ENCODE measurements at regions not wholly inside any gene's neighbourhood (a gene's known extent, or its start where the extent isn't known, plus 50 kb on each side); places are given as distances from the start of the nearest gene placed in this dataset.

DNA sequence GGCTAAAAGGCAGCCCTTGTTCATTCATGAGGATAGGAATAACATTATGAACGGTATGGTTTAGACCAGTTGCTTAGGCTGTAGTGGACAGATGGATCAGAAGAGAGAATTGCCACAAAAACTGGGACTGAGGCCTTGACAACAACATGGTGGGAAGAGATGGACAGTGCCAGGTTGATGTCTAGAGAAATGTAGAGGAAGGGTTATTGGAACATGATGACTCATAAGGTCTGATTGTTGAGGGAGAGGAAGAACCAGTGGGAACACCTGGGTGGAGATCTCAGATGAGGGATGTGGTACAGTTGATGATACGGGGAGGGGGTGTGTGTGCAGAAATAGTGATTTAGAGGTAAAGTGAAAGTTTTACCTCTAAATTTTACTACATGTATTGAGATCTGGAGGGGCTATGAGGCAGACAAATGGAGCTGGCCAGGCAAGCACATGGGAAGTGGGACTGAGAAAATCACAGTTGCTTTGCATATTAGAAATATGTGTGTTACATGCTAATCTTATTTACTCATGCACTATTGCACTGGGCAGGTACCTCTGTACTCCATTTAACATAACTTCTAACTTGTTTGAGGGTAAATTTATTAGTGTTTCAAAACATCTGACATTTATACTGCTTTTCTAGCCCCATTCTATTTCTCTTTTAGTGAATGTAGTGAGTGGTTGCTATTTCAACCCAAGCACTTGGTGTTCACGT lies 65.6 kb downstream of the PLCE1 start (continued):
- TF ChIP-seq, protein P1, sequence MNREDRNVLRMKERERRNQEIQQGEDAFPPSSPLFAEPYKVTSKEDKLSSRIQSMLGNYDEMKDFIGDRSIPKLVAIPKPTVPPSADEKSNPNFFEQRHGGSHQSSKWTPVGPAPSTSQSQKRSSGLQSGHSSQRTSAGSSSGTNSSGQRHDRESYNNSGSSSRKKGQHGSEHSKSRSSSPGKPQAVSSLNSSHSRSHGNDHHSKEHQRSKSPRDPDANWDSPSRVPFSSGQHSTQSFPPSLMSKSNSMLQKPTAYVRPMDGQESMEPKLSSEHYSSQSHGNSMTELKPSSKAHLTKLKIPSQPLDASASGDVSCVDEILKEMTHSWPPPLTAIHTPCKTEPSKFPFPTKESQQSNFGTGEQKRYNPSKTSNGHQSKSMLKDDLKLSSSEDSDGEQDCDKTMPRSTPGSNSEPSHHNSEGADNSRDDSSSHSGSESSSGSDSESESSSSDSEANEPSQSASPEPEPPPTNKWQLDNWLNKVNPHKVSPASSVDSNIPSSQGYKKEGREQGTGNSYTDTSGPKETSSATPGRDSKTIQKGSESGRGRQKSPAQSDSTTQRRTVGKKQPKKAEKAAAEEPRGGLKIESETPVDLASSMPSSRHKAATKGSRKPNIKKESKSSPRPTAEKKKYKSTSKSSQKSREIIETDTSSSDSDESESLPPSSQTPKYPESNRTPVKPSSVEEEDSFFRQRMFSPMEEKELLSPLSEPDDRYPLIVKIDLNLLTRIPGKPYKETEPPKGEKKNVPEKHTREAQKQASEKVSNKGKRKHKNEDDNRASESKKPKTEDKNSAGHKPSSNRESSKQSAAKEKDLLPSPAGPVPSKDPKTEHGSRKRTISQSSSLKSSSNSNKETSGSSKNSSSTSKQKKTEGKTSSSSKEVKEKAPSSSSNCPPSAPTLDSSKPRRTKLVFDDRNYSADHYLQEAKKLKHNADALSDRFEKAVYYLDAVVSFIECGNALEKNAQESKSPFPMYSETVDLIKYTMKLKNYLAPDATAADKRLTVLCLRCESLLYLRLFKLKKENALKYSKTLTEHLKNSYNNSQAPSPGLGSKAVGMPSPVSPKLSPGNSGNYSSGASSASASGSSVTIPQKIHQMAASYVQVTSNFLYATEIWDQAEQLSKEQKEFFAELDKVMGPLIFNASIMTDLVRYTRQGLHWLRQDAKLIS (CRISPR knock-in tag; IDR thresholded peaks at IDR 0.05): no peak

DNA sequence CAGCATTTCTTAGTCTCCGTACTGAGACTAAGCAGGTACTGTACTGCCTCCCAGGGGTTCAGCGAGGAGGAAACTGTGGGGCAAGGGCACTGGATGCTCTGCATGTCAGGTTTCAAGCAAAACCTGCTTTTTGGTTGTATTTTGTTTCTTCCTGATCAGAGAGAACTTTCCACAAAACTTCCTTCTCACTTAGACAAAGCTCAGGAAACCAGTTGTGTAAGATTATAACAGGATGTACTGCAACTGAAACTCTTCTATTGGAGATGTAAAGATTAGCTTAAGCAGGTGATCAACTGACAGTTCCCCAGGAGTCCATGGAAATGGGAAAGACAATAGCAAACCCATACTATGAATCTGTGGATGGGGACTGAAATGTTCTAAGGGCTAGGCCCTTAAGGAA lies 67.3 kb downstream of the PLCE1 start:
- CTCF ChIA-PET (ENCODE audit: low intra/inter-chr PET ratio, low total read pairs): no interaction called here
- Histone ChIP-seq H3K4me2 (ENCODE audit: low read depth, low read length) (no peak overlapping the region), H3K4me3 (replicated peaks in 1 of 3; ENCODE audit: insufficient read depth in 1 of 3, low read depth in 2 of 3, low read length in 3 of 3) (no peak overlapping the region), H3K79me2 (ENCODE audit: insufficient read depth, low read length) (no peaks in the 10 kb centered on the region), H2AFZ (ENCODE audit: low read length) (no peak overlapping the region), H3K9ac (ENCODE audit: insufficient read depth, low read depth, low read length) (no peak overlapping the region), H3K27me3 (ENCODE audit: control insufficient read depth in 1 of 2, insufficient read depth in 2 of 2, low read length in 2 of 2) (no peaks in the 10 kb centered on the region), H3K27ac (ENCODE audit: extremely low read length, insufficient read depth, low read length) (no peak overlapping the region), H4K20me1 (ENCODE audit: insufficient read depth, low read length) (no peaks in the 10 kb centered on the region), H3K9me3 (ENCODE audit: low read length) (no peaks in the 10 kb centered on the region), H3K36me3 (replicated peaks in 1 of 2; ENCODE audit: control insufficient read depth in 1 of 2, insufficient read depth in 2 of 2, low read length in 2 of 2) (no peaks in the 10 kb centered on the region), H3K4me1 (ENCODE audit: insufficient read depth, low read length) (no peaks in the 10 kb centered on the region)
- intact Hi-C loops (cut with micrococcal nuclease; ENCODE audit: unreplicated experiment): no loop called here
- FAIRE-seq: no peak
- BruUV-seq (replicated peaks): no TSS peak
- no peak for ATAC-seq
- DNase-seq (ENCODE audit: low spot score): no peak
- TF ChIP-seq TCF7L2 (IDR thresholded peaks at IDR 0.05; ENCODE audit: low read depth, low read length) (no peak), SNAPC2 (CRISPR knock-in tag; IDR thresholded peaks at IDR 0.05) (no peak), ZZZ3 (CRISPR knock-in tag; IDR thresholded peaks at IDR 0.05; ENCODE audit: borderline replicate concordance) (no peak), KAT2B (IDR thresholded peaks at IDR 0.05; ENCODE audit: borderline replicate concordance, low read depth, low read length) (no peak)
- WGBS (ENCODE audit: low lambda C conversion rate): 60% methylated on average over 2 of the region's 2 CpGs
- POLR2A ChIA-PET: no interaction called here
- in situ Hi-C loops (cut with HindIII; ENCODE audit: extremely low pct_ligation_motif_present, low pct_unique_long_range_greater_than_20kb): no loop called here
